ENCODE measurements at regions not wholly inside any gene's neighbourhood (a gene's known extent, or its start where the extent isn't known, plus 50 kb on each side); places are given as distances from the start of the nearest gene placed in this dataset.

DNA sequence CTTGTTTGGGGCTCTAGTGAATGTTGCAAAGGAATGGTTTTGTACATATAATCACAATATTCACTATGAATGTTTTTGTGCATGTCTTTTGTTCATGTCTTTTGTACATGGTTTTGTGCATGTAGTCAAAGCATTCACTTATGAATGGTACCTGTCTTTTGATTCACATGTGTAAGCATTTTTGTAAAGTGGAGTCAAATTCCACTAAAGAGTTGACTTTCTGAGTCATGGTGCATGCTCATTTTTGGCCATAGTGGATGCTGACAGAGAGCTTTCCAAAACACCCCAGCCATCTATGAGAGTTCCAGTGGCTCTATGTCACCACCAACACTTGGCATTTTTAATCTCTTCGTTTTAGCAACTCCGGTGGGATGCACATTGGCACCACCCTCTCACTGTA is 1185.9 kb upstream of the TMEM132C start:
- TF ChIP-seq, protein P1, sequence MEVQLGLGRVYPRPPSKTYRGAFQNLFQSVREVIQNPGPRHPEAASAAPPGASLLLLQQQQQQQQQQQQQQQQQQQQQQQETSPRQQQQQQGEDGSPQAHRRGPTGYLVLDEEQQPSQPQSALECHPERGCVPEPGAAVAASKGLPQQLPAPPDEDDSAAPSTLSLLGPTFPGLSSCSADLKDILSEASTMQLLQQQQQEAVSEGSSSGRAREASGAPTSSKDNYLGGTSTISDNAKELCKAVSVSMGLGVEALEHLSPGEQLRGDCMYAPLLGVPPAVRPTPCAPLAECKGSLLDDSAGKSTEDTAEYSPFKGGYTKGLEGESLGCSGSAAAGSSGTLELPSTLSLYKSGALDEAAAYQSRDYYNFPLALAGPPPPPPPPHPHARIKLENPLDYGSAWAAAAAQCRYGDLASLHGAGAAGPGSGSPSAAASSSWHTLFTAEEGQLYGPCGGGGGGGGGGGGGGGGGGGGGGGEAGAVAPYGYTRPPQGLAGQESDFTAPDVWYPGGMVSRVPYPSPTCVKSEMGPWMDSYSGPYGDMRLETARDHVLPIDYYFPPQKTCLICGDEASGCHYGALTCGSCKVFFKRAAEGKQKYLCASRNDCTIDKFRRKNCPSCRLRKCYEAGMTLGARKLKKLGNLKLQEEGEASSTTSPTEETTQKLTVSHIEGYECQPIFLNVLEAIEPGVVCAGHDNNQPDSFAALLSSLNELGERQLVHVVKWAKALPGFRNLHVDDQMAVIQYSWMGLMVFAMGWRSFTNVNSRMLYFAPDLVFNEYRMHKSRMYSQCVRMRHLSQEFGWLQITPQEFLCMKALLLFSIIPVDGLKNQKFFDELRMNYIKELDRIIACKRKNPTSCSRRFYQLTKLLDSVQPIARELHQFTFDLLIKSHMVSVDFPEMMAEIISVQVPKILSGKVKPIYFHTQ (CRISPR knock-in tag; IDR thresholded peaks at IDR 0.05): no peak
- TF ChIP-seq, protein P2, sequence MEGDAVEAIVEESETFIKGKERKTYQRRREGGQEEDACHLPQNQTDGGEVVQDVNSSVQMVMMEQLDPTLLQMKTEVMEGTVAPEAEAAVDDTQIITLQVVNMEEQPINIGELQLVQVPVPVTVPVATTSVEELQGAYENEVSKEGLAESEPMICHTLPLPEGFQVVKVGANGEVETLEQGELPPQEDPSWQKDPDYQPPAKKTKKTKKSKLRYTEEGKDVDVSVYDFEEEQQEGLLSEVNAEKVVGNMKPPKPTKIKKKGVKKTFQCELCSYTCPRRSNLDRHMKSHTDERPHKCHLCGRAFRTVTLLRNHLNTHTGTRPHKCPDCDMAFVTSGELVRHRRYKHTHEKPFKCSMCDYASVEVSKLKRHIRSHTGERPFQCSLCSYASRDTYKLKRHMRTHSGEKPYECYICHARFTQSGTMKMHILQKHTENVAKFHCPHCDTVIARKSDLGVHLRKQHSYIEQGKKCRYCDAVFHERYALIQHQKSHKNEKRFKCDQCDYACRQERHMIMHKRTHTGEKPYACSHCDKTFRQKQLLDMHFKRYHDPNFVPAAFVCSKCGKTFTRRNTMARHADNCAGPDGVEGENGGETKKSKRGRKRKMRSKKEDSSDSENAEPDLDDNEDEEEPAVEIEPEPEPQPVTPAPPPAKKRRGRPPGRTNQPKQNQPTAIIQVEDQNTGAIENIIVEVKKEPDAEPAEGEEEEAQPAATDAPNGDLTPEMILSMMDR (IDR thresholded peaks at IDR 0.05): no peak
- TF ChIP-seq, protein P3, sequence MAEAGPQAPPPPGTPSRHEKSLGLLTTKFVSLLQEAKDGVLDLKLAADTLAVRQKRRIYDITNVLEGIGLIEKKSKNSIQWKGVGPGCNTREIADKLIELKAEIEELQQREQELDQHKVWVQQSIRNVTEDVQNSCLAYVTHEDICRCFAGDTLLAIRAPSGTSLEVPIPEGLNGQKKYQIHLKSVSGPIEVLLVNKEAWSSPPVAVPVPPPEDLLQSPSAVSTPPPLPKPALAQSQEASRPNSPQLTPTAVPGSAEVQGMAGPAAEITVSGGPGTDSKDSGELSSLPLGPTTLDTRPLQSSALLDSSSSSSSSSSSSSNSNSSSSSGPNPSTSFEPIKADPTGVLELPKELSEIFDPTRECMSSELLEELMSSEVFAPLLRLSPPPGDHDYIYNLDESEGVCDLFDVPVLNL (CRISPR knock-in tag; IDR thresholded peaks at IDR 0.05; ENCODE audit: borderline replicate concordance, low read depth): no peak
- no peak for TF ChIP-seq TEAD4 (CRISPR knock-in tag; IDR thresholded peaks at IDR 0.05)
- no peak for TF ChIP-seq CBFB (CRISPR knock-in tag; IDR thresholded peaks at IDR 0.05; ENCODE audit: low read depth)
- TF ChIP-seq, protein P4, sequence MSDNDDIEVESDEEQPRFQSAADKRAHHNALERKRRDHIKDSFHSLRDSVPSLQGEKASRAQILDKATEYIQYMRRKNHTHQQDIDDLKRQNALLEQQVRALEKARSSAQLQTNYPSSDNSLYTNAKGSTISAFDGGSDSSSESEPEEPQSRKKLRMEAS (CRISPR knock-in tag; IDR thresholded peaks at IDR 0.05): no peak
- no peak for TF ChIP-seq STAT6 (CRISPR knock-in tag; conservative IDR thresholded peaks at IDR 0.05; ENCODE audit: low read depth)
- no peak for TF ChIP-seq JUN (CRISPR knock-in tag; IDR thresholded peaks at IDR 0.05)
- TF ChIP-seq, protein P5, sequence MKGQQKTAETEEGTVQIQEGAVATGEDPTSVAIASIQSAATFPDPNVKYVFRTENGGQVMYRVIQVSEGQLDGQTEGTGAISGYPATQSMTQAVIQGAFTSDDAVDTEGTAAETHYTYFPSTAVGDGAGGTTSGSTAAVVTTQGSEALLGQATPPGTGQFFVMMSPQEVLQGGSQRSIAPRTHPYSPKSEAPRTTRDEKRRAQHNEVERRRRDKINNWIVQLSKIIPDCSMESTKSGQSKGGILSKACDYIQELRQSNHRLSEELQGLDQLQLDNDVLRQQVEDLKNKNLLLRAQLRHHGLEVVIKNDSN (CRISPR knock-in tag; IDR thresholded peaks at IDR 0.05): no peak
- TF ChIP-seq HMGXB4 (CRISPR knock-in tag; IDR thresholded peaks at IDR 0.05): no peak
- no peak for TF ChIP-seq MYBL2 (CRISPR knock-in tag; IDR thresholded peaks at IDR 0.05)
- TF ChIP-seq, protein P6, sequence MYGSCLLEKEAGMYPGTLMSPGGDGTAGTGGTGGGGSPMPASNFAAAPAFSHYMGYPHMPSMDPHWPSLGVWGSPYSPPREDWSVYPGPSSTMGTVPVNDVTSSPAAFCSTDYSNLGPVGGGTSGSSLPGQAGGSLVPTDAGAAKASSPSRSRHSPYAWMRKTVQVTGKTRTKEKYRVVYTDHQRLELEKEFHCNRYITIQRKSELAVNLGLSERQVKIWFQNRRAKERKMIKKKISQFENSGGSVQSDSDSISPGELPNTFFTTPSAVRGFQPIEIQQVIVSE (CRISPR knock-in tag; IDR thresholded peaks at IDR 0.05; ENCODE audit: borderline replicate concordance): no peak
- TF ChIP-seq JAZF1 (CRISPR knock-in tag; IDR thresholded peaks at IDR 0.05): no peak
- TF ChIP-seq, protein P7, sequence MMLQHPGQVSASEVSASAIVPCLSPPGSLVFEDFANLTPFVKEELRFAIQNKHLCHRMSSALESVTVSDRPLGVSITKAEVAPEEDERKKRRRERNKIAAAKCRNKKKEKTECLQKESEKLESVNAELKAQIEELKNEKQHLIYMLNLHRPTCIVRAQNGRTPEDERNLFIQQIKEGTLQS (CRISPR knock-in tag; conservative IDR thresholded peaks at IDR 0.05): no peak
